Panc1 (cell line): ENCODE measurements at regions not wholly inside any gene's neighbourhood (a gene's known extent, or its start where the extent isn't known, plus 50 kb on each side); places are given as distances from the start of the nearest gene placed in this dataset.

Experiments used
- ATAC-seq: fragments of 200-7000 bp; cut with Tn5 transposase; 2 replicates; pipeline ENCODE4 v1.9.1; 2020; ENCODE audit warnings: mild to moderate bottlenecking, moderate library complexity
- BruUV-seq: library from RNA; stranded (reverse); fragments of 400-500 nt; replicated peaks from 2 replicates; lab custom pipeline; 2021; lab: Mats Ljungman, UMichigan
- CTCF ChIA-PET: fragments of 300-600 bp; sonication (Branson Sonifier 250); formaldehyde crosslinking; loops from one replicate; lab custom pipeline; 2022; ENCODE audit warnings: antibody characterized with exemption; lab: Charles Lee
- POLR2A ChIA-PET: fragments of 300-600 bp; sonication (Branson Sonifier 250); formaldehyde crosslinking; loops from one replicate; lab custom pipeline; 2022; ENCODE audit warnings: antibody characterized with exemption; lab: Charles Lee
- DNase-seq: peaks from one replicate; pipeline ENCODE4 v3.0.0-alpha.2; 2010; ENCODE audit warnings: low read depth, low spot score
- H3K27ac ChIP-seq: 2 replicates; pipeline ENCODE4 v1.5.1; 2011; ENCODE audit warnings: mild to moderate bottlenecking, low read length, inconsistent platforms
- H3K27me3 ChIP-seq: fragments of 200-500 bp; sonication (Bioruptor generic); 2 replicates; pipeline ENCODE4 v1.6.0; 2014; ENCODE audit warnings: low read length, inconsistent platforms; ENCODE audit not compliant: control insufficient read depth, insufficient read depth
- H3K36me3 ChIP-seq: fragments of 200-500 bp; sonication (Bioruptor generic); 2 replicates; pipeline ENCODE4 v1.5.1; 2014; ENCODE audit warnings: inconsistent platforms, mild to moderate bottlenecking, low read length, moderate library complexity; ENCODE audit not compliant: control insufficient read depth, insufficient read depth
- H3K4me1 ChIP-seq: 2 replicates; pipeline ENCODE4 v1.5.1; 2011; ENCODE audit warnings: inconsistent platforms, mild to moderate bottlenecking, low read length, moderate library complexity; ENCODE audit not compliant: control insufficient read depth, insufficient read depth
- H3K4me3 ChIP-seq, 2 experiments: 2 replicates each; pipeline ENCODE4 v1.5.1; 2011 to 2012; ENCODE audit warnings: low read depth in 2 of 2, low read length in 2 of 2, mild to moderate bottlenecking in 2 of 2, inconsistent platforms in 1 of 2, moderate library complexity in 1 of 2
- H3K9me3 ChIP-seq: fragments of 200-500 bp; sonication (Bioruptor generic); 2 replicates; pipeline ENCODE4 v1.5.1; 2014; ENCODE audit warnings: low read depth, mild to moderate bottlenecking, inconsistent platforms, low read length, moderate library complexity; ENCODE audit not compliant: control insufficient read depth, insufficient read depth
- POLR2AphosphoS5 ChIP-seq: IDR thresholded peaks from 2 replicates; pipeline ENCODE4 v1.6.1; 2012; ENCODE audit warnings: mild to moderate bottlenecking, low read depth, low read length, moderate library complexity
- SIN3A ChIP-seq: IDR thresholded peaks from 2 replicates; pipeline ENCODE4 v1.6.1; 2012; ENCODE audit warnings: low read depth, mild to moderate bottlenecking, low read length, moderate library complexity, borderline replicate concordance; ENCODE audit not compliant: insufficient read depth
- TCF7L2 ChIP-seq: IDR thresholded peaks from 2 replicates; pipeline ENCODE4 v1.6.1; 2011; ENCODE audit warnings: mild to moderate bottlenecking, low read depth, low read length, inconsistent platforms
- in situ Hi-C: cut with HindIII; loops from 2 replicates; pipeline ENCODE4 v1.10.0; 2016; ENCODE audit warnings: low sequenced_read_pairs, low pct_unique_long_range_greater_than_20kb
- intact Hi-C: fragments of 100-400 bp; cut with micrococcal nuclease; formaldehyde crosslinking; loops from one replicate; pipeline ENCODE4 v1.10.0; 2022; ENCODE audit not compliant: unreplicated experiment
- TF ChIP-seq, protein P1 (sequence below): fragments of 450-650 bp; IDR thresholded peaks from 2 replicates; pipeline ENCODE4 v1.5.1; 2017; ENCODE audit warnings: mild to moderate bottlenecking
- TF ChIP-seq, protein P2 (sequence below), 2 experiments: IDR thresholded peaks; 2 replicates each; pipeline ENCODE4 v1.6.1; 2011 to 2012; ENCODE audit warnings: low read depth in 2 of 2, control low read depth in 1 of 2, low read length in 1 of 2, mild to moderate bottlenecking in 1 of 2, moderate library complexity in 1 of 2; ENCODE audit not compliant: insufficient read depth in 1 of 2

DNA sequence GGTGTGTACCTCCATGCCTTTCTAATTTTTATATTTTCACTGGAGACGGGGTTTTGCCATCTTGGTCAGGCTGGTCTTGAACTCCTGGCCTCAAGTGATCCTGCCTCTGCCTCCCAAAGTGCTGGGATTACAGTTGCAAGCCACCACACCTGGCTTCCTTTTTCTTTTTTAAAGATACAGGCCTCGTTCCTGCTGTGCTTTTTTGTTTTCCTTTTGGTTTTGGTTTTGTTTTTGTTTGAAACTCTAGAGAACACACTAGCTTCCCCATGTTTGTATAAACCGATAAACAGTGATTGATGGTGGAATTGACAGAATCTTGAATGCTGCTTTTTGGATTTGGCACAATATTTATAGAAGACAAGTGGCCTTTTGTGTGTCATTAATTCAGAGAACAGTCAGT lies 1603.4 kb downstream of the MAT2B start:
- H3K4me3 ChIP-seq, result no peak overlapping the region
- no TSS peak for BruUV-seq
- in situ Hi-C loops, result no loop called here
- no peaks in the 10 kb centered on the region for H3K27me3 ChIP-seq
- no peak for DNase-seq
- no peaks in the 10 kb centered on the region for H3K4me1 ChIP-seq
- no peak for ATAC-seq
- H3K27ac ChIP-seq, result no peak overlapping the region
- TF ChIP-seq POLR2AphosphoS5, result no peak
- TF ChIP-seq, protein P1, sequence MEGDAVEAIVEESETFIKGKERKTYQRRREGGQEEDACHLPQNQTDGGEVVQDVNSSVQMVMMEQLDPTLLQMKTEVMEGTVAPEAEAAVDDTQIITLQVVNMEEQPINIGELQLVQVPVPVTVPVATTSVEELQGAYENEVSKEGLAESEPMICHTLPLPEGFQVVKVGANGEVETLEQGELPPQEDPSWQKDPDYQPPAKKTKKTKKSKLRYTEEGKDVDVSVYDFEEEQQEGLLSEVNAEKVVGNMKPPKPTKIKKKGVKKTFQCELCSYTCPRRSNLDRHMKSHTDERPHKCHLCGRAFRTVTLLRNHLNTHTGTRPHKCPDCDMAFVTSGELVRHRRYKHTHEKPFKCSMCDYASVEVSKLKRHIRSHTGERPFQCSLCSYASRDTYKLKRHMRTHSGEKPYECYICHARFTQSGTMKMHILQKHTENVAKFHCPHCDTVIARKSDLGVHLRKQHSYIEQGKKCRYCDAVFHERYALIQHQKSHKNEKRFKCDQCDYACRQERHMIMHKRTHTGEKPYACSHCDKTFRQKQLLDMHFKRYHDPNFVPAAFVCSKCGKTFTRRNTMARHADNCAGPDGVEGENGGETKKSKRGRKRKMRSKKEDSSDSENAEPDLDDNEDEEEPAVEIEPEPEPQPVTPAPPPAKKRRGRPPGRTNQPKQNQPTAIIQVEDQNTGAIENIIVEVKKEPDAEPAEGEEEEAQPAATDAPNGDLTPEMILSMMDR, result no peak
- TF ChIP-seq TCF7L2, result no peak
- TF ChIP-seq, protein P2, sequence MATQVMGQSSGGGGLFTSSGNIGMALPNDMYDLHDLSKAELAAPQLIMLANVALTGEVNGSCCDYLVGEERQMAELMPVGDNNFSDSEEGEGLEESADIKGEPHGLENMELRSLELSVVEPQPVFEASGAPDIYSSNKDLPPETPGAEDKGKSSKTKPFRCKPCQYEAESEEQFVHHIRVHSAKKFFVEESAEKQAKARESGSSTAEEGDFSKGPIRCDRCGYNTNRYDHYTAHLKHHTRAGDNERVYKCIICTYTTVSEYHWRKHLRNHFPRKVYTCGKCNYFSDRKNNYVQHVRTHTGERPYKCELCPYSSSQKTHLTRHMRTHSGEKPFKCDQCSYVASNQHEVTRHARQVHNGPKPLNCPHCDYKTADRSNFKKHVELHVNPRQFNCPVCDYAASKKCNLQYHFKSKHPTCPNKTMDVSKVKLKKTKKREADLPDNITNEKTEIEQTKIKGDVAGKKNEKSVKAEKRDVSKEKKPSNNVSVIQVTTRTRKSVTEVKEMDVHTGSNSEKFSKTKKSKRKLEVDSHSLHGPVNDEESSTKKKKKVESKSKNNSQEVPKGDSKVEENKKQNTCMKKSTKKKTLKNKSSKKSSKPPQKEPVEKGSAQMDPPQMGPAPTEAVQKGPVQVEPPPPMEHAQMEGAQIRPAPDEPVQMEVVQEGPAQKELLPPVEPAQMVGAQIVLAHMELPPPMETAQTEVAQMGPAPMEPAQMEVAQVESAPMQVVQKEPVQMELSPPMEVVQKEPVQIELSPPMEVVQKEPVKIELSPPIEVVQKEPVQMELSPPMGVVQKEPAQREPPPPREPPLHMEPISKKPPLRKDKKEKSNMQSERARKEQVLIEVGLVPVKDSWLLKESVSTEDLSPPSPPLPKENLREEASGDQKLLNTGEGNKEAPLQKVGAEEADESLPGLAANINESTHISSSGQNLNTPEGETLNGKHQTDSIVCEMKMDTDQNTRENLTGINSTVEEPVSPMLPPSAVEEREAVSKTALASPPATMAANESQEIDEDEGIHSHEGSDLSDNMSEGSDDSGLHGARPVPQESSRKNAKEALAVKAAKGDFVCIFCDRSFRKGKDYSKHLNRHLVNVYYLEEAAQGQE (IDR thresholded peaks at IDR 0.05; ENCODE audit: insufficient read depth in 1 of 2, low read depth in 2 of 2, low read length in 1 of 2), result no peak
- no peak for TF ChIP-seq SIN3A
- no peaks in the 10 kb centered on the region for H3K36me3 ChIP-seq
- POLR2A ChIA-PET, result no interaction called here
- H3K9me3 ChIP-seq, result no peaks in the 10 kb centered on the region
- intact Hi-C loops, result no loop called here
- CTCF ChIA-PET, result no interaction called here

DNA sequence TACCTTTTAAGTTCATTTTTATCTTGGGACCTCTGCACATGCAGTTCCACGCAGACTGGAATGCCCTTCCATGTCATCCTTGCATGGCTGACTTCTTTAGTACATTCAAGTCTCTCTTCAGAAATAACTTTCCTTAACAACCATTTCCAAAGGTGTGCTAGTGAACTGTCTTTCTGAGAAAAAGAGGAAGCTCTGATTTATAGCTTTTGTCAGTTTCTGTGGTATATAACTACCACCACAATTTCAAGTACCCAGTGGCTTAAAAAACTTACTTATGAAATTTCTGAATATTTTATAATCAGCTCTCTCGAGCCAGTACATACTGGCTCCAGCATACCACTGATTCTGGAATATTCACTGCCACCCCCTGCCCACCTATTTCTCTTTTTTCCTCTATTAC lies 1613.8 kb downstream of the MAT2B start:
- POLR2A ChIA-PET, result no interaction called here
- DNase-seq, result no peak
- no peak overlapping the region for H3K27ac ChIP-seq
- H3K27me3 ChIP-seq, result no peaks in the 10 kb centered on the region
- CTCF ChIA-PET, result no interaction called here
- no peak for ATAC-seq
- in situ Hi-C loops (no loop called here), intact Hi-C loops (no loop called here)
- TF ChIP-seq POLR2AphosphoS5 (no peak), TCF7L2 (no peak), SIN3A (no peak)
- TF ChIP-seq, protein P2 (IDR thresholded peaks at IDR 0.05; ENCODE audit: insufficient read depth in 1 of 2, low read depth in 2 of 2, low read length in 1 of 2), result no peak
- TF ChIP-seq, protein P1, result no peak
- no peaks in the 10 kb centered on the region for H3K4me1 ChIP-seq
- no peaks in the 10 kb centered on the region for H3K9me3 ChIP-seq
- no peak overlapping the region for H3K4me3 ChIP-seq
- H3K36me3 ChIP-seq, result no peaks in the 10 kb centered on the region; the same call in 1 of the 2 replicates
- no TSS peak for BruUV-seq
